GM12878 (cell line): ENCODE measurements at regions not wholly inside any gene's neighbourhood (a gene's known extent, or its start where the extent isn't known, plus 50 kb on each side); places are given as distances from the start of the nearest gene placed in this dataset.

Source experiments
- ATAC-seq: fragments of 200-7000 bp; cut with Tn5 transposase; 3 replicates; pipeline ENCODE4 v1.9.1; 2020; ENCODE audit warnings: mild to moderate bottlenecking, moderate library complexity
- BruUV-seq: library from RNA; stranded (reverse); fragments of 400-500 nt; replicated peaks from 2 replicates; lab custom pipeline; 2021; lab: Mats Ljungman, UMichigan
- CTCF ChIA-PET: fragments of 300-600 bp; sonication (Branson Sonifier 250); formaldehyde crosslinking; extraction: SDS; loops from one replicate; lab custom pipeline; 2021; ENCODE audit warnings: inconsistent platforms; lab: Yijun Ruan, JAX
- POLR2A ChIA-PET: fragments of 350-600 bp; formaldehyde crosslinking; extraction: SDS; loops from one replicate; lab custom pipeline; 2021; ENCODE audit warnings: inconsistent platforms; lab: Charles Lee
- RAD21 ChIA-PET: fragments of 300-600 bp; sonication (Branson Sonifier 250); formaldehyde crosslinking; loops from one replicate; lab custom pipeline; 2023; ENCODE audit warnings: antibody characterized with exemption; ENCODE audit not compliant: unreplicated experiment; lab: Charles Lee
- SMC1A ChIA-PET: fragments of 300-600 bp; sonication (Branson Sonifier 250); formaldehyde crosslinking; loops from one replicate; lab custom pipeline; 2023; ENCODE audit not compliant: unreplicated experiment, uncharacterized antibody; lab: Charles Lee
- DNase-seq: peaks from one replicate; pipeline ENCODE4 v3.0.0-alpha.2; 2011; ENCODE audit warnings: low read depth, low spot score
- FAIRE-seq: peaks from 3 replicates; lab custom pipeline; 2011; peaks lifted over from hg19 to GRCh38; lab: Jason Lieb, UNC
- H2AFZ ChIP-seq: 2 replicates; pipeline ENCODE4 v1.6.0; 2011; ENCODE audit warnings: low read depth, low read length, control low read depth; ENCODE audit not compliant: control insufficient read depth
- H3K27ac ChIP-seq: 2 replicates; pipeline ENCODE4 v1.5.1; 2011; ENCODE audit warnings: control low read depth; ENCODE audit not compliant: control insufficient read depth, insufficient read depth
- H3K27me3 ChIP-seq, 2 experiments: replicated peaks in 1 of 2; 2 replicates each; pipeline versions ENCODE4 v1.6.0 to v1.6.1; 2011; ENCODE audit warnings: low read length in 1 of 2; ENCODE audit not compliant: control insufficient read depth in 2 of 2, insufficient read depth in 2 of 2
- H3K36me3 ChIP-seq, 2 experiments: 2 replicates each; pipeline ENCODE4 v1.5.1; 2011; ENCODE audit warnings: low read length in 1 of 2; ENCODE audit not compliant: control insufficient read depth in 2 of 2, insufficient read depth in 2 of 2
- H3K4me1 ChIP-seq: 2 replicates; pipeline ENCODE4 v1.6.1; 2011; ENCODE audit warnings: mild to moderate bottlenecking, low read length, moderate library complexity, mixed read lengths; ENCODE audit not compliant: control insufficient read depth, insufficient read depth
- H3K4me2 ChIP-seq: 2 replicates; pipeline ENCODE4 v1.6.0; 2011; ENCODE audit warnings: control low read depth; ENCODE audit not compliant: control insufficient read depth, insufficient read depth
- H3K4me3 ChIP-seq: fragments of 200-600 bp; sonication (generic); 2 replicates; pipeline ENCODE4 v1.5.1; 2016
- H3K79me2 ChIP-seq: 2 replicates; pipeline ENCODE4 v1.6.0; 2011; ENCODE audit warnings: low read length; ENCODE audit not compliant: control insufficient read depth, insufficient read depth
- H3K9ac ChIP-seq: 2 replicates; pipeline ENCODE4 v1.8.0; 2011; ENCODE audit warnings: low read length, control low read depth, mixed read lengths; ENCODE audit not compliant: control insufficient read depth, insufficient read depth
- H3K9me3 ChIP-seq: replicated peaks from 3 replicates; pipeline ENCODE4 v1.5.1; 2011; ENCODE audit warnings: mild to moderate bottlenecking, low read length; ENCODE audit not compliant: control insufficient read depth, insufficient read depth
- H4K20me1 ChIP-seq: 2 replicates; pipeline ENCODE4 v1.6.0; 2011; ENCODE audit not compliant: control insufficient read depth, insufficient read depth
- ASH2L ChIP-seq: fragments of 300-600, 200-600 bp; sonication (generic); IDR thresholded peaks from 2 replicates; pipeline ENCODE4 v1.6.1; 2017; ENCODE audit warnings: low read depth, mild to moderate bottlenecking, borderline replicate concordance
- CBX3 ChIP-seq: fragments of 200-600 bp; sonication (generic); IDR thresholded peaks from 2 replicates; pipeline ENCODE4 v1.6.1; 2016; ENCODE audit warnings: low read depth, borderline replicate concordance
- CHD2 ChIP-seq: IDR thresholded peaks from 2 replicates; pipeline ENCODE4 v1.6.1; 2011; ENCODE audit warnings: low read depth, low read length, improper control_type of control experiment, borderline replicate concordance
- HDGF ChIP-seq: fragments of 450-650 bp; IDR thresholded peaks from 2 replicates; pipeline ENCODE4 v1.6.1; 2016; ENCODE audit warnings: antibody characterized with exemption
- IKZF2 ChIP-seq, 2 experiments: fragments of 450-650 bp; IDR thresholded peaks; 2 replicates each; pipeline ENCODE4 v1.6.1; 2017; ENCODE audit warnings: mild to moderate bottlenecking in 2 of 2, moderate library complexity in 2 of 2
- LARP7 ChIP-seq: fragments of 450-650 bp; IDR thresholded peaks from 2 replicates; pipeline ENCODE4 v1.6.1; 2017; ENCODE audit warnings: mild to moderate bottlenecking
- MAX ChIP-seq: IDR thresholded peaks from 2 replicates; pipeline ENCODE4 v1.6.1; 2012; ENCODE audit warnings: low read depth, low read length, improper control_type of control experiment
- MEF2B ChIP-seq: fragments of 450-650 bp; IDR thresholded peaks from 2 replicates; pipeline ENCODE4 v1.6.1; 2018; ENCODE audit warnings: mild to moderate bottlenecking, moderate library complexity; ENCODE audit not compliant: partially characterized antibody, poor library complexity, severe bottlenecking
- PAX5 ChIP-seq: IDR thresholded peaks from 2 replicates; pipeline ENCODE4 v1.6.1; 2011; ENCODE audit warnings: low read depth, low read length, borderline replicate concordance
- REST ChIP-seq: IDR thresholded peaks from 2 replicates; pipeline ENCODE4 v1.6.1; 2012; ENCODE audit warnings: mild to moderate bottlenecking, low read depth, low read length
- SMAD5 ChIP-seq: IDR thresholded peaks from 2 replicates; pipeline ENCODE4 v1.6.1; 2016; ENCODE audit warnings: antibody characterized with exemption, low read depth
- SREBF2 ChIP-seq: IDR thresholded peaks from 2 replicates; pipeline ENCODE4 v1.6.1; 2012; ENCODE audit warnings: mild to moderate bottlenecking, low read length
- STAT1 ChIP-seq: fragments of 450-650 bp; conservative IDR thresholded peaks from 2 replicates; pipeline ENCODE4 v1.6.1; 2014; ENCODE audit warnings: antibody characterized with exemption, mild to moderate bottlenecking
- TCF12 ChIP-seq: IDR thresholded peaks from 2 replicates; pipeline ENCODE4 v1.6.1; 2011; ENCODE audit warnings: low read depth, mild to moderate bottlenecking, low read length
- ZNF207 ChIP-seq: fragments of 450-650 bp; IDR thresholded peaks from 2 replicates; pipeline ENCODE4 v1.6.1; 2014; ENCODE audit warnings: antibody characterized with exemption, mild to moderate bottlenecking, borderline replicate concordance
- ZNF24 ChIP-seq: fragments of 450-650 bp; IDR thresholded peaks from 2 replicates; pipeline ENCODE4 v1.6.1; 2017; ENCODE audit warnings: antibody characterized with exemption, mild to moderate bottlenecking
- WGBS: methylation state at CpG from one replicate; pipeline ENCODE4 v1.1.6; 2016; ENCODE audit warnings: low lambda C conversion rate; ENCODE audit not compliant: insufficient replicate concordance, insufficient coverage; ENCODE audit errors: missing lambda C conversion rate; 5-methylcytosine and 5-hydroxymethylcytosine counted together
- in situ Hi-C: fragments of 300-500 bp; cut with MboI; formaldehyde crosslinking; loops from 9 replicates; pipeline ENCODE4 v1.14.3; 2018; ENCODE audit warnings: mixed read lengths
- intact Hi-C: fragments of 100-400 bp; cut with micrococcal nuclease; formaldehyde crosslinking; loops from one replicate; pipeline ENCODE4 v1.14.2; 2022; ENCODE audit not compliant: unreplicated experiment

- no peak overlapping the region for H3K9ac ChIP-seq
These were observed 347.2 kb upstream of the ZC3H15 start for GRCh38 chr2:186138845-186139244.

More at GRCh38 chr2:186138845-186139244, 347.2 kb upstream of the ZC3H15 start:
- Histone ChIP-seq H3K4me3 (no peak overlapping the region), H3K79me2 (no peaks in the 10 kb centered on the region), H3K4me2 (no peak overlapping the region), H2AFZ (no peak overlapping the region), H3K4me1 (no peaks in the 10 kb centered on the region), H3K36me3 (no peaks in the 10 kb centered on the region), H3K27ac (no peak overlapping the region), H4K20me1 (no peaks in the 10 kb centered on the region), H3K9me3 (no peaks in the 10 kb centered on the region), H3K27me3 (no peaks in the 10 kb centered on the region)
- no TSS peak for BruUV-seq
- RAD21 ChIA-PET = no interaction called here
- CTCF ChIA-PET = interaction anchor here (1.1 kb wide), 2 partner anchors 8 to 10 kb away, joined by 3 to 6 read pairs; no protein-coding TSS in a partner anchor
- in situ Hi-C loops (no loop called here), intact Hi-C loops (no loop called here)
- no peak for ATAC-seq
- 43% methylated on average over 2 of the region's 2 CpGs for WGBS
- SMC1A ChIA-PET = interaction anchor here (0.6 to 1.4 kb wide), 2 partner anchors 21 to 26 kb away, joined by 3 read pairs; no protein-coding TSS in a partner anchor
- no peak for TF ChIP-seq REST
- no peak for TF ChIP-seq HDGF
- TF ChIP-seq CHD2 = no peak
- no peak for TF ChIP-seq MAX
- TF ChIP-seq IKZF2 (IDR thresholded peaks at IDR 0.05) = no peak
- TF ChIP-seq TCF12 = no peak
- TF ChIP-seq ZNF24 = no peak
- no peak for TF ChIP-seq SREBF2
- TF ChIP-seq PAX5 = no peak
- TF ChIP-seq CBX3 = no peak
- no peak for TF ChIP-seq ZNF207
- no peak for TF ChIP-seq MEF2B
- no peak for TF ChIP-seq ASH2L
- TF ChIP-seq LARP7 = no peak
- no peak for TF ChIP-seq STAT1
- TF ChIP-seq SMAD5 = no peak
- POLR2A ChIA-PET = interaction anchor here (0.5 kb wide), 1 partner anchor 463 kb away, joined by 4 read pairs; no protein-coding TSS in a partner anchor
- no peak for FAIRE-seq
- no peak for DNase-seq
